ENCODE measurements at regions not wholly inside any gene's neighbourhood (a gene's known extent, or its start where the extent isn't known, plus 50 kb on each side); places are given as distances from the start of the nearest gene placed in this dataset.

DNA sequence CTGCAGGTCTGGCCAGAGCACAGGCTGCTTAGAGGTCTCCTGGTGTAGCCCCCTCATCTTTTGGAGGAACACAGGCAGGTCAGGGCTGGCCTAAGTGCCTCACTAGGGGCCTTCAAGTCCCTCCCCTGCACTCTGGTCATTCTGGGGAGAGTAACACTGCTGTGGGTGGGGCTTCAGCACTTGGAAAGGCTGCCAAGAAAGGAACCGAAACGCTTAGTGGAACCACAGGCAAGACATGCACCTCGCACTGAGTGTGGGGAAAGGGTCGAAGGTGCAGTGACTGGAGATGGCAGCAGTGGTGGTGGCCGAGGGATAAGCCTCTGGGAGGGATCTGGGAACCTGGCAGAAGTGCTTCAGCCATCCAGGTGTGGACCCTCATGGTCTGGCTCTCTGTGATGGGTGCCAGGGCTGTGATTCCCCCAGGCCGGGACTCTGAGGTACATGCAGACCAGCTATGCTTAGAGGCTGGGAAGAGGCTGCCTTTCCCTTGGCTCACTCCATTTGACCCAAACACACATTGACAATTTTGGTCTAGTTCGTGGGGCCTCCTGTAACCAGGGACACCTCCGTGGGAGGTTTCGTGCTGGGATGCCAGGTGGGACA lies 182.9 kb upstream of the CSF3R start:
- H3K4me3 ChIP-seq (ENCODE audit: low read depth, low read length), result no peak overlapping the region
- TF ChIP-seq, protein P1, sequence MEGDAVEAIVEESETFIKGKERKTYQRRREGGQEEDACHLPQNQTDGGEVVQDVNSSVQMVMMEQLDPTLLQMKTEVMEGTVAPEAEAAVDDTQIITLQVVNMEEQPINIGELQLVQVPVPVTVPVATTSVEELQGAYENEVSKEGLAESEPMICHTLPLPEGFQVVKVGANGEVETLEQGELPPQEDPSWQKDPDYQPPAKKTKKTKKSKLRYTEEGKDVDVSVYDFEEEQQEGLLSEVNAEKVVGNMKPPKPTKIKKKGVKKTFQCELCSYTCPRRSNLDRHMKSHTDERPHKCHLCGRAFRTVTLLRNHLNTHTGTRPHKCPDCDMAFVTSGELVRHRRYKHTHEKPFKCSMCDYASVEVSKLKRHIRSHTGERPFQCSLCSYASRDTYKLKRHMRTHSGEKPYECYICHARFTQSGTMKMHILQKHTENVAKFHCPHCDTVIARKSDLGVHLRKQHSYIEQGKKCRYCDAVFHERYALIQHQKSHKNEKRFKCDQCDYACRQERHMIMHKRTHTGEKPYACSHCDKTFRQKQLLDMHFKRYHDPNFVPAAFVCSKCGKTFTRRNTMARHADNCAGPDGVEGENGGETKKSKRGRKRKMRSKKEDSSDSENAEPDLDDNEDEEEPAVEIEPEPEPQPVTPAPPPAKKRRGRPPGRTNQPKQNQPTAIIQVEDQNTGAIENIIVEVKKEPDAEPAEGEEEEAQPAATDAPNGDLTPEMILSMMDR (IDR thresholded peaks at IDR 0.05; ENCODE audit: low read depth, low read length), result no peak

DNA sequence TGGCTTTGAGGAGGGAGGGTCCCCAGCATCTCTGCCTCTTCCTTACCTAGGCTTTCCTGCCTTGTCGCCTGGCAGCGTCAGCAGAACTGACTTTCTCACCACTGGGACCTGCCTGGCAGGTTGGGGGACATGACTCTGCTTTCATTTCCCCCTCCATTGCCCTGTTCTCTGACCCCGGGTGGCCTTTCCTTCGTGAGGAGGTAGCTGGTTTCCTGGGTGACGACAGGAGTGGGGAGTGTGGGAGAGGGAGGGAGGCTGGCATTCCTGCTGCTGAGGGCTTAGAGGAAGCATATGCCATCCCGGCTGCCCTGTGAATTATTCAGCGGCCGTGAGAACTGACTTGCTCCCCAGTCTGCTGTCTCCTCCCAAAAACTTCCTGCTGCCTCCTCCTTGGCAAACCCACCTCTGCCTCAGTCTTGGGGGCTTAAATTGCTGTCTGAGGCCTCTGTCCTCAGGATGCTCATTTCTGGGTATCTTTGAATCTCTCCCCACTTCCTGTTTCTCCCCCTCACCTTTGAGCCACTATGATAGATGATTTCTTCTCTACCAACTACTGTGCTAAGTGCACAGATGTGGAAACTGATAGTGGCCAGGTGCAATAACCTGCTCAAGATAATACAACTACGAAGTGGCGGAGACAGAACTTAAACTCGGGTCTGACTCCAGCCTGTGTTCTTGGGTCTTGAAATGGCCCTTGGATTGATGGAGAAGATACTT lies 182.0 kb upstream of the CSF3R start:
- TF ChIP-seq, protein P1 (IDR thresholded peaks at IDR 0.05; ENCODE audit: low read depth, low read length), result no peak
- no peak overlapping the region for H3K4me3 ChIP-seq (ENCODE audit: low read depth, low read length)

DNA sequence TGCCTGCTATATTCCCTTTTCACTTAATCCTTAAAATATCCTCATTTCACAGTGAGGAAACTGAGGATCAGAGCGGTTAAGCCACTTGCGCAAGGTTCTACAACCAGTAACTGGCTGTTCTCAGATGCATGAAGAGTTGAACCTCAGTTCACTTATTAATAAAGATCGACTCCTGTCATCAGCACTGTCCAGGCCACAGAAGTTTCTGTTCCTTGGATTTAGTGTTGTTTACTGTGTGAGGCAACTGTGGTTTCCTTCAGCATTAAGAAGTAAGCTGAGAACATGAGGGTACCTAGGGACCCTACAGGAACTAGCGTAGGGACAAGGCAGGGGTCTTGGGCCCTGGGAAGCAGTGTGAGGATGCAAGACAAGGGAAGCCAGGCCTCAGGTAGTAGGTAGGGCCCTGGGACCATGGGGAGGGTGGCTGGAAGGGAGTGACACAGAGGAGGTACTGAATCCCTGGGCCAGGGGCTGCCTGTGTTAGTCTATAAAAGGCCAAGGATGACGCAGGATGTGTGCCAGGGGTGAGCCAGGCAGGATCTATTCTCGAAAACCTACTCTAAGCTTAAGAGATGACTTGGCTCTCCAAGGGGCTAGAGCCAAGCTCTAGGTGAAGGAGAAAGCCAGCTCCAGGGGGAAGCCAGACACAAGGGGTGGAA lies 181.2 kb upstream of the CSF3R start:
- no peak overlapping the region for H3K4me3 ChIP-seq (ENCODE audit: low read depth, low read length)
- TF ChIP-seq, protein P1 (IDR thresholded peaks at IDR 0.05; ENCODE audit: low read depth, low read length), result no peak

DNA sequence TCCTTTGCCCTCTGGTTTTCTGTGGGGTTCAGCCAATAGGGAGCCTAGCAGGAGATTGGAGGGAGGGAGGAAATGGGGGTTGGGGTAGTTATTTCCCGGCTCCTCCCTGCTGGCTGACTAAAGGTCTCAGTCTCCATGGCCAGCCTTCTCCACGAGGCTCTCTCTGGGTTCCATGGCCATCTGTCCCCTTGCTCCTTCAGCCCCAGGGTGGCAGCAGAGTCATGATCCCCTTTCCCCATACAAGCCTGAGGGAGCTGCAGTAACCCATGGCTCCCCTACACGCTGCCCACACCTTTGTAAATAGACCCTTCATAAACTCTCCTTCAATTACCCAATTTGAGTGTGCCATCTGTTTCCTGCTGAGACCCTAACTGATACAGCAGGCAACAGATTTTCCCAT lies 176.1 kb upstream of the CSF3R start:
- no peak overlapping the region for H3K4me3 ChIP-seq (ENCODE audit: low read depth, low read length)

DNA sequence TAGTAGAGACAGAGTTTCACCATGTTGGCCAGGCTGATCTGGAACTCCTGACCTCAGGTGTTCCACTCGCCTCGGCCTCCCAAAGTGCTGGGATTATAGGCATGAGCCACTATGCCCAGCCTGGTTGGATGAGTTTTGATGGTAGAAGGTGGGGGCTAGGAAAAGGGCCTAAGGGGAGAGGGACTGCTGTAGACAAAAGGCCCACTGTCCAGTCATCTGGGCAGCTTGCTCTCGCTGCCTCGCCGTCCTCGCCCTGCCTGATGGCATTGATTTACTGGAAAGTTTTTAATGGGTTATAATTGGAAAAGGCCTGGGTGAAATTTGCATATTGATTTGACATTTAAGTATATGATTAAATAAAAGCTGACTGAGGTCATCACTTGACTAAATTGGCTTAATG lies 175.1 kb upstream of the CSF3R start:
- H3K4me3 ChIP-seq (ENCODE audit: low read depth, low read length), result no peak overlapping the region
- TF ChIP-seq, protein P1 (IDR thresholded peaks at IDR 0.05; ENCODE audit: low read depth, low read length), result no peak

More for the DNA sequence above, 176.1 kb upstream of the CSF3R start:
- TF ChIP-seq, protein P1 (IDR thresholded peaks at IDR 0.05; ENCODE audit: low read depth, low read length), result no peak

DNA sequence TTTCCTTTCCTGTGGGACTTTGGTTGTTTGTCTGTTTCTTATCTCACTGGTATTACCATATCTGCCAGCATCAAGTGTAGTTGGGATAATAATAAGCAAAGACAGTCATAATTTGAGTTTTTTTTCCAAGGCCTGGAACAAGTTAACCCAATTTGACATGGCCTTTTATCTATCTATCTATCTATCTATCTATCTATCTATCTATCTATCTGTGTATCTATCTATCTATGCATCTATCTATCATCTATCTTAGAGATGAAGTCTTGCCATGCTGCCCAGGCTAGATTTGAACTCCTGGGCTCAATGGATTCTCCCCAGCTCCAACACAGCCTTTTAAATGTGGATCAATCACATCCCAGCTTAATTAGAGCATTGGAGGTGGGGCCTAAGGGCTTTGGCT lies 174.1 kb upstream of the CSF3R start:
- no peak overlapping the region for H3K4me3 ChIP-seq (ENCODE audit: low read depth, low read length)
- TF ChIP-seq, protein P1 (IDR thresholded peaks at IDR 0.05; ENCODE audit: low read depth, low read length), result no peak

DNA sequence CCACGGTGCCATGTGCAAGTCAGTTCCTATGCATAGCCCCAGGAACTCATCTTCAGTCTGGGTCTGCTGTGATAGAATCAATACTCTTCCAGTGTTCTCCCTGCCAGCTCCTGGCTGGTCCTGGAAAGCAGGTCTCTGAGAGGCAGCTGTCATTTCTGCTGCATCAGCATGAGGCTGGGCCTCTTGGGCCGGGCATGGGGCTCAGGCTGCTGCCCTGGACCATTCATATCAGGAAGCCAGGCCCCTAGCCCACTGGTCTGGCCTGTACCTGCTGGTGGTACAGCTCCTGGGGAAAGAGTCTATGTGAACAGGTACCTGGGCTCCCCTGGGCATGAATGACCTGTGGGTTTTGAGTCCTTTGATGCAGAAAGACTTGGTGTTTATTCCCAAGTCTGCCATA lies 173.6 kb upstream of the CSF3R start:
- TF ChIP-seq, protein P1 (IDR thresholded peaks at IDR 0.05; ENCODE audit: low read depth, low read length), result no peak
- no peak overlapping the region for H3K4me3 ChIP-seq (ENCODE audit: low read depth, low read length)
